ENCODE measurements at regions not wholly inside any gene's neighbourhood (a gene's known extent, or its start where the extent isn't known, plus 50 kb on each side); places are given as distances from the start of the nearest gene placed in this dataset.
A peak's percentile ranks its signal among the peaks of the same experiment; 100 is the strongest.

- TF ChIP-seq Cebpa-rat (IDR thresholded peaks at IDR 0.05): no peak
- H3K9ac ChIP-seq: no peak overlapping the region
- no peaks in the 10 kb centered on the region for H3K36me3 ChIP-seq
- peaks cover 0 to 11% (median 0%) of the 10 kb centered on the region in 10 experiments; a peak in 4 of 20 replicates for H3K4me1 ChIP-seq
- H3K27ac ChIP-seq: no peak overlapping the region
- no peaks in the 10 kb centered on the region for H4K20me1 ChIP-seq
- no peaks in the 10 kb centered on the region for H3K27me3 ChIP-seq
- H3K4me3 ChIP-seq: no peak overlapping the region
- H3K9me3 ChIP-seq (replicated peaks in 1 of 11): no peaks in the 10 kb centered on the region
- no peak overlapping the region for H3K4me2 ChIP-seq
Measured at GRCh38 chr5:20605732-20606525, 617.9 kb upstream of the CDH18 start.

- H3K4me3 ChIP-seq: no peak overlapping the region
- H3K4me1 ChIP-seq: peaks cover 0 to 11% (median 0%) of the 10 kb centered on the region in 10 experiments; a peak in 4 of 20 replicates
- H3K9ac ChIP-seq: no peak overlapping the region
- TF ChIP-seq Cebpa-rat (IDR thresholded peaks at IDR 0.05): no peak
- no peak overlapping the region for H3K27ac ChIP-seq
- no peaks in the 10 kb centered on the region for H4K20me1 ChIP-seq
- H3K9me3 ChIP-seq (replicated peaks in 1 of 11): no peaks in the 10 kb centered on the region
- H3K27me3 ChIP-seq: no peaks in the 10 kb centered on the region
- H3K36me3 ChIP-seq: no peaks in the 10 kb centered on the region
- no peak overlapping the region for H3K4me2 ChIP-seq
Measured at GRCh38 chr5:20604992-20605391, 617.0 kb upstream of the CDH18 start.

GRCh38 chr5:20601678-20602100, 613.7 kb upstream of the CDH18 start:
- TF ChIP-seq Cebpa-rat (IDR thresholded peaks at IDR 0.05): no peak
- no peak overlapping the region for H3K9ac ChIP-seq
- no peak overlapping the region for H3K4me3 ChIP-seq
- no peaks in the 10 kb centered on the region for H3K36me3 ChIP-seq
- no peaks in the 10 kb centered on the region for H4K20me1 ChIP-seq
- H3K27me3 ChIP-seq: no peaks in the 10 kb centered on the region
- H3K9me3 ChIP-seq (replicated peaks in 1 of 11): no peaks in the 10 kb centered on the region
- H3K4me1 ChIP-seq: no peaks in the 10 kb centered on the region; a peak in 1 of 20 replicates
- H3K27ac ChIP-seq: no peak overlapping the region
- H3K4me2 ChIP-seq: no peak overlapping the region

DNA sequence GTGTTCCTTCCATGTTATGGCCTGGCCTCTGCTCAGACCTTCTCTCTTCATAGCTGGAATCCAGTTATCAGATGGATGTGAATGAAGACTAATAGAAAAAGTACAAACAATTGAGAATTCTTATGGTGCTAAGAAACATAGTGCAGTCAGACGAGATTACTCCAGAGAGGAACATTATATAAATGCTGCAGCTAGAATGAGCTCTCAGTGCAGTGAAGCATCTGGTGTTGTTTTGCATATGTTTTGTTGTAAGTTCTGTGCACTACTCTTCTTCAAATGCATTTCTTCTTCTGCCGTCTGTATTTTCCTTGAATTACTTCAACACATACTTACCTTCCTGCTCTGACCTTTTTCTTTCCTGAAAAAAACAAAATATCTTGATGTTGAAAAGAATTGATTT, 602.4 kb upstream of the CDH18 start:
- Histone ChIP-seq H3K27me3 (no peaks in the 10 kb centered on the region), H3K4me2 (no peak overlapping the region), H3K27ac (no peak overlapping the region), H3K4me3 (no peak overlapping the region), H3K36me3 (no peaks in the 10 kb centered on the region), H4K20me1 (no peaks in the 10 kb centered on the region), H3K9me3 (replicated peaks in 1 of 11) (no peaks in the 10 kb centered on the region), H3K4me1 (no peaks in the 10 kb centered on the region), H3K9ac (no peak overlapping the region)
- TF ChIP-seq Cebpa-rat (IDR thresholded peaks at IDR 0.05): no peak

- Histone ChIP-seq H3K27me3 (no peaks in the 10 kb centered on the region), H3K9me3 (replicated peaks in 1 of 11) (no peaks in the 10 kb centered on the region), H3K4me3 (no peak overlapping the region), H3K4me1 (no peaks in the 10 kb centered on the region), H3K4me2 (no peak overlapping the region), H3K36me3 (no peaks in the 10 kb centered on the region), H3K9ac (no peak overlapping the region), H4K20me1 (no peaks in the 10 kb centered on the region), H3K27ac (no peak overlapping the region)
- no peak for TF ChIP-seq Cebpa-rat (IDR thresholded peaks at IDR 0.05)
Measured at GRCh38 chr5:20575571-20575970, 587.6 kb upstream of the CDH18 start.

- Histone ChIP-seq H3K27ac (no peak overlapping the region), H3K4me3 (no peak overlapping the region), H3K27me3 (no peaks in the 10 kb centered on the region), H3K36me3 (no peaks in the 10 kb centered on the region), H3K9me3 (replicated peaks in 1 of 11) (no peaks in the 10 kb centered on the region), H4K20me1 (no peaks in the 10 kb centered on the region), H3K4me1 (no peaks in the 10 kb centered on the region), H3K9ac (no peak overlapping the region), H3K4me2 (no peak overlapping the region)
- no peak for TF ChIP-seq Cebpa-rat (IDR thresholded peaks at IDR 0.05)
Measured at GRCh38 chr5:20574576-20574975, 586.6 kb upstream of the CDH18 start.

GRCh38 chr5:20572614-20573013, 584.6 kb upstream of the CDH18 start:
- Histone ChIP-seq H3K9ac (no peak overlapping the region), H3K27me3 (no peaks in the 10 kb centered on the region), H3K4me1 (no peaks in the 10 kb centered on the region), H3K4me2 (no peak overlapping the region), H3K36me3 (no peaks in the 10 kb centered on the region), H4K20me1 (no peaks in the 10 kb centered on the region), H3K4me3 (no peak overlapping the region), H3K9me3 (replicated peaks in 1 of 11) (no peaks in the 10 kb centered on the region), H3K27ac (no peak overlapping the region)
- no peak for TF ChIP-seq Cebpa-rat (IDR thresholded peaks at IDR 0.05)

DNA sequence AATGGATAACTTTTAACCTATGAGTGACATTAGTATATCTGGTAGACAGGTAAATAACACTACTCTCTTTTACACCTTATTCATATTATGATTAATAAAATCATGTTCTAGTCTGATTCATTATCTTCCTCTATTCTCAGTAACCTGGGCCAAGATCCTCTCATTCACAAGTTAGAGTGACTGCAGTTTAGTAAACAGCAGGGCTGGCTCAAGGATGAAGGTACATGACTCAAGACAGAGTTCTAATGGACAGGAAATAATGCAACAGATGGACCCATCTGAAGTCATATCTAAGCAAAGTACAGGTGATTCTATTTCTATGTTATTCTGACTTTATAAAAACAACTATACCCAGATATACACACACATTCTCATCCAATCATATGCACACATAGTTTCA, 582.5 kb upstream of the CDH18 start:
- no peak overlapping the region for H3K27ac ChIP-seq
- H3K4me3 ChIP-seq: no peak overlapping the region
- H3K4me1 ChIP-seq: no peaks in the 10 kb centered on the region
- no peak for TF ChIP-seq Cebpa-rat (IDR thresholded peaks at IDR 0.05)
- no peaks in the 10 kb centered on the region for H3K36me3 ChIP-seq
- H3K9me3 ChIP-seq (replicated peaks in 1 of 11): no peaks in the 10 kb centered on the region
- no peak overlapping the region for H3K9ac ChIP-seq
- no peak overlapping the region for H3K4me2 ChIP-seq
- no peaks in the 10 kb centered on the region for H3K27me3 ChIP-seq
- H4K20me1 ChIP-seq: no peaks in the 10 kb centered on the region

DNA sequence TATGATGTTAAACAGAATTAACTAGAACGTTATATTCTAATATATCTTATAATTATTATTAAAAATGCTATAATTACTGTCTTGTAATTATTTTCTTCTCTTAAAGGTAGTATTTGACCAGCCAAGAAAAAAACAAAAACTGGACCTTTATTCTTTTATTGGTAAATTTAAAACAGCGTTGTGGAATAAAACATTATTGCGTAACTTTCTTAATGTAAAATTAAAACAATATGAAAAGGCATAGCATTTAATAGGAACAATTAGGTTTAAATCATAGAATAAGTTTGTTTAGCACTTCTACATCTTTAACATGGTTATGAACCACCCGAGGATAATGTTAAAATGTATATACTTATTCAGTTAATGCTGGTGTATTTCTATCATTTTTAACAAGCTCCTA, 574.5 kb upstream of the CDH18 start:
- TF ChIP-seq Cebpa-rat (IDR thresholded peaks at IDR 0.05): peak in 1 of 11 experiments; percentile 24; a peak in 1 of 22 replicates
- no peak overlapping the region for H3K4me3 ChIP-seq

GRCh38 chr5:20559845-20560244, 571.8 kb upstream of the CDH18 start:
- TF ChIP-seq Cebpa-rat (IDR thresholded peaks at IDR 0.05): no peak
- Histone ChIP-seq H3K9me3 (replicated peaks in 1 of 11) (no peaks in the 10 kb centered on the region), H3K4me2 (no peak overlapping the region), H3K27me3 (no peaks in the 10 kb centered on the region), H3K9ac (no peak overlapping the region), H4K20me1 (no peaks in the 10 kb centered on the region), H3K36me3 (no peaks in the 10 kb centered on the region), H3K4me3 (no peak overlapping the region), H3K27ac (no peak overlapping the region), H3K4me1 (no peaks in the 10 kb centered on the region)

More for the DNA sequence above, 574.5 kb upstream of the CDH18 start:
- Histone ChIP-seq H3K9me3 (replicated peaks in 1 of 11) (no peaks in the 10 kb centered on the region), H3K4me2 (no peak overlapping the region), H3K36me3 (no peaks in the 10 kb centered on the region), H3K9ac (no peak overlapping the region), H3K27me3 (no peaks in the 10 kb centered on the region), H4K20me1 (no peaks in the 10 kb centered on the region), H3K4me1 (no peaks in the 10 kb centered on the region), H3K27ac (no peak overlapping the region)

All from BLaER1 treated with 17β-estradiol and CSF1 and Interleukin-3, amounts not matched to agents 10 nM and 100 nM (cell line).